ENCODE measurements at regions not wholly inside any gene's neighbourhood (a gene's known extent, or its start where the extent isn't known, plus 50 kb on each side); places are given as distances from the start of the nearest gene placed in this dataset.

DNA sequence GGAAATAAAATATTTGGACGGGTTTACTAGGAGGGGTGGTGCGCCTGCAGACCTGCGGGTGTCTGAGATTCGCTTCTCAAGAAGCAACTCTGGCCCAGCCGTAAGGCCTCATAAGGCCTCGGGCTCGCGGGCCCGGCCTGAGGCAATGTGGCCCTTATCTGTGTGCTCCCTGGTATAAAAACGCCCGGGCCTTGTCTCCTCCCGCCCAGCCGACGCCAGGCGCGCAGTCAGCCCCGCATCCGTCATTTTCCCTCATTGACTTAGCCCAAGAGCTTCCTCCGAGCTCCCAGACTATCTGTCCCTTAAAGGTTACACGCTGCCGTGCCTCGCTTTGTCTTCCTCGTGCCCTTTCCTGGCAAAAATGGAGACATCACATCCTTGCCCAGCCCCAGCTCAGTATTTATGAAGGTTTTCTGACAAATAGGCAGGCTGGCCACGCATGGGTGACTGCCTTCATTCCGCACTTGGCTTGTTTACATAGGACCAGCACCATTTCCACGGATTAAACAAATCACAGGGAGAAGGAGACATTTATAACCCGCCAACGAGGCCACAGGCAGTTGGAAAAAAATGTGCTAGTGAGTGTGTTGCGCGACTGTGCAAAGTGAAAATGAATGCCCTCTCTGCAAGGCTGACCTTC is 74.5 kb upstream of the TBCA start:
- no peak overlapping the region for H3K14ac ChIP-seq (replicated peaks; ENCODE audit: low read depth, low read length)
- H3K9me3 ChIP-seq (ENCODE audit: control insufficient read depth, insufficient read depth, low read length) = no peaks in the 10 kb centered on the region
- H4K8ac ChIP-seq (ENCODE audit: low read depth in 2 of 2, low read length in 2 of 2) = peak overlapping the region; percentile 79 to 98; a peak in 2 of 4 replicates
- H2AK9ac ChIP-seq (replicated peaks; ENCODE audit: low read depth, low read length, poor library complexity) = peak overlapping the region; percentile 71
- CTCF ChIA-PET = no interaction called here
- intact Hi-C loops (cut with micrococcal nuclease) (no loop called here), in situ Hi-C loops (cut with MboI; ENCODE audit: low sequenced_read_pairs) (no loop called here), dilution Hi-C loops (cut with HindIII; ENCODE audit: low sequenced_read_pairs, unreplicated experiment) (no loop called here)
- TF ChIP-seq CEBPB (IDR thresholded peaks at IDR 0.05; ENCODE audit: low read depth, low read length) (no peak), BHLHE40 (IDR thresholded peaks at IDR 0.05; ENCODE audit: low read depth, low read length) (no peak), POLR2A (IDR thresholded peaks at IDR 0.05; ENCODE audit: low read depth, low read length) (no peak), NFE2L2 (IDR thresholded peaks at IDR 0.05; ENCODE audit: low read depth, low read length) (no peak), MAFK (IDR thresholded peaks at IDR 0.05; ENCODE audit: low read depth, low read length) (no peak), MAZ (IDR thresholded peaks at IDR 0.05; ENCODE audit: borderline replicate concordance, low read depth, low read length) (no peak), RAD21 (IDR thresholded peaks at IDR 0.05; ENCODE audit: low read length) (no peak), FOS (IDR thresholded peaks at IDR 0.05; ENCODE audit: low read depth, low read length) (no peak), RFX5 (IDR thresholded peaks at IDR 0.05; ENCODE audit: low read depth, low read length) (no peak), RCOR1 (IDR thresholded peaks at IDR 0.05; ENCODE audit: insufficient replicate concordance, low read length) (no peak), MXI1 (IDR thresholded peaks at IDR 0.05; ENCODE audit: borderline replicate concordance, low read depth, low read length) (no peak)
- TF ChIP-seq, protein P1, sequence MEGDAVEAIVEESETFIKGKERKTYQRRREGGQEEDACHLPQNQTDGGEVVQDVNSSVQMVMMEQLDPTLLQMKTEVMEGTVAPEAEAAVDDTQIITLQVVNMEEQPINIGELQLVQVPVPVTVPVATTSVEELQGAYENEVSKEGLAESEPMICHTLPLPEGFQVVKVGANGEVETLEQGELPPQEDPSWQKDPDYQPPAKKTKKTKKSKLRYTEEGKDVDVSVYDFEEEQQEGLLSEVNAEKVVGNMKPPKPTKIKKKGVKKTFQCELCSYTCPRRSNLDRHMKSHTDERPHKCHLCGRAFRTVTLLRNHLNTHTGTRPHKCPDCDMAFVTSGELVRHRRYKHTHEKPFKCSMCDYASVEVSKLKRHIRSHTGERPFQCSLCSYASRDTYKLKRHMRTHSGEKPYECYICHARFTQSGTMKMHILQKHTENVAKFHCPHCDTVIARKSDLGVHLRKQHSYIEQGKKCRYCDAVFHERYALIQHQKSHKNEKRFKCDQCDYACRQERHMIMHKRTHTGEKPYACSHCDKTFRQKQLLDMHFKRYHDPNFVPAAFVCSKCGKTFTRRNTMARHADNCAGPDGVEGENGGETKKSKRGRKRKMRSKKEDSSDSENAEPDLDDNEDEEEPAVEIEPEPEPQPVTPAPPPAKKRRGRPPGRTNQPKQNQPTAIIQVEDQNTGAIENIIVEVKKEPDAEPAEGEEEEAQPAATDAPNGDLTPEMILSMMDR (conservative IDR thresholded peaks at IDR 0.05; ENCODE audit: low read depth, low read length) = no peak
- TF ChIP-seq, protein P2, sequence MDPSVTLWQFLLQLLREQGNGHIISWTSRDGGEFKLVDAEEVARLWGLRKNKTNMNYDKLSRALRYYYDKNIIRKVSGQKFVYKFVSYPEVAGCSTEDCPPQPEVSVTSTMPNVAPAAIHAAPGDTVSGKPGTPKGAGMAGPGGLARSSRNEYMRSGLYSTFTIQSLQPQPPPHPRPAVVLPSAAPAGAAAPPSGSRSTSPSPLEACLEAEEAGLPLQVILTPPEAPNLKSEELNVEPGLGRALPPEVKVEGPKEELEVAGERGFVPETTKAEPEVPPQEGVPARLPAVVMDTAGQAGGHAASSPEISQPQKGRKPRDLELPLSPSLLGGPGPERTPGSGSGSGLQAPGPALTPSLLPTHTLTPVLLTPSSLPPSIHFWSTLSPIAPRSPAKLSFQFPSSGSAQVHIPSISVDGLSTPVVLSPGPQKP (IDR thresholded peaks at IDR 0.05; ENCODE audit: borderline replicate concordance, low read depth, low read length) = no peak
- BruUV-seq (replicated peaks) = no TSS peak
- H2BK15ac ChIP-seq (ENCODE audit: low read depth, low read length) = no peak overlapping the region
- H3K18ac ChIP-seq (ENCODE audit: low read depth, low read length) = no peak overlapping the region
- no peak overlapping the region for H2BK20ac ChIP-seq (ENCODE audit: low read depth, low read length)
- H4K20me1 ChIP-seq (ENCODE audit: insufficient read depth, low read length) = no peaks in the 10 kb centered on the region
- no peak overlapping the region for H3K9ac ChIP-seq (ENCODE audit: low read depth, low read length)
- no peak for ATAC-seq (ENCODE audit: low read depth)
- H3K27me3 ChIP-seq (ENCODE audit: control insufficient read depth, insufficient read depth, low read length) = peaks cover 6% of the 10 kb centered on the region
- no peaks in the 10 kb centered on the region for H3K36me3 ChIP-seq (ENCODE audit: control insufficient read depth, insufficient read depth, low read length)
- H3K4me3 ChIP-seq (ENCODE audit: insufficient read depth, low read depth, low read length) = no peak overlapping the region
- no peak overlapping the region for H2AK5ac ChIP-seq (ENCODE audit: low read depth, low read length)
- WGBS, 2 experiments (ENCODE audit: extremely low coverage in 2 of 2, insufficient read length in 1 of 2) = 74% methylated on average over 13 of the region's 30 CpGs; no CpG with 5 or more reads in 1 of the 2 experiments
- peak overlapping the region; percentile 9; the same call in 1 of the 2 replicates for H4K91ac ChIP-seq (ENCODE audit: insufficient read depth, low read depth, low read length)
- no peak overlapping the region for H2BK5ac ChIP-seq (ENCODE audit: low read depth, low read length, poor library complexity, severe bottlenecking)
- H4K5ac ChIP-seq (ENCODE audit: low read depth, low read length) = peak overlapping the region; percentile 65; the same call in 1 of the 2 replicates
- H3K79me1 ChIP-seq (ENCODE audit: low read depth in 1 of 2, low read length in 2 of 2) = no peaks in the 10 kb centered on the region
- peaks cover 7% of the 10 kb centered on the region for H3K9me1 ChIP-seq (ENCODE audit: insufficient read depth, low read length)
- H3K4me2 ChIP-seq (ENCODE audit: low read depth, low read length) = no peak overlapping the region; the same call in 1 of the 2 replicates
- H2AFZ ChIP-seq (replicated peaks; ENCODE audit: low read length, poor library complexity) = peak overlapping the region; percentile 96
- H3K27ac ChIP-seq (ENCODE audit: insufficient read depth, low read length) = no peak overlapping the region
- H3K4me1 ChIP-seq (ENCODE audit: control insufficient read depth, insufficient read depth, low read length) = peaks cover 2% of the 10 kb centered on the region; the same call in 1 of the 2 replicates
- no peak for DNase-seq
- H3K56ac ChIP-seq (ENCODE audit: extremely low read depth, insufficient read depth, low read length) = no peak overlapping the region
- H3K23ac ChIP-seq (ENCODE audit: low read depth, low read length) = peak overlapping the region; percentile 47; the same call in 1 of the 2 replicates
- peak overlapping the region; percentile 93; the same call in 1 of the 2 replicates for H3K4ac ChIP-seq (ENCODE audit: low read depth, low read length)
- no peak overlapping the region for H2BK120ac ChIP-seq (ENCODE audit: low read depth, low read length)
- POLR2A ChIA-PET (ENCODE audit: unreplicated experiment) = no interaction called here

All from IMR-90 (cell line).